Right renal pelvis (tissue), 4 donors: ENCODE measurements at regions not wholly inside any gene's neighbourhood (a gene's known extent, or its start where the extent isn't known, plus 50 kb on each side); places are given as distances from the start of the nearest gene placed in this dataset.

Source experiments
- DNase-seq, 4 donors: peaks; one replicate each; pipeline ENCODE4 v3.0.0-alpha.2; 2013; ENCODE audit warnings: low read depth in 4 of 4, low spot score in 3 of 4, missing footprints in 1 of 4

DNA sequence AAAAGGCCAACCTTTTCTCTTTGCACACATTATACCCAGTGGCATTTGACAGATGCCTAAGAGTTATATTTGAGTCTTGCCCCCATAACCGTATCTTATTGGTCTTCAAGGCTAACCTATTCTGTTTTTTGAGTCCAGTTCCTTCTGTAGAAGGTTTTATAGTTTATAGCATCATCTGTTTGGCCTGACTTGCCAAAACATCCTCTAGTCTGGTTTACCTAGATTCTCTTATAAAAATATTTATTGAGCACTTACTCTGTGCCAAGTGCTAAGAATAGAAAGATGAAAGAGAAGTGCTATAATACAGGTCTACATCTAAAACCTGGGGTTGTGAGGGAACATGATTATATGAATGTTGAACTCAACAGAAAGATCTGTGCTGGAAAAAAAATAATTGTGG is 55.9 kb upstream of the PIP4K2A start:
- no peak for DNase-seq

DNA sequence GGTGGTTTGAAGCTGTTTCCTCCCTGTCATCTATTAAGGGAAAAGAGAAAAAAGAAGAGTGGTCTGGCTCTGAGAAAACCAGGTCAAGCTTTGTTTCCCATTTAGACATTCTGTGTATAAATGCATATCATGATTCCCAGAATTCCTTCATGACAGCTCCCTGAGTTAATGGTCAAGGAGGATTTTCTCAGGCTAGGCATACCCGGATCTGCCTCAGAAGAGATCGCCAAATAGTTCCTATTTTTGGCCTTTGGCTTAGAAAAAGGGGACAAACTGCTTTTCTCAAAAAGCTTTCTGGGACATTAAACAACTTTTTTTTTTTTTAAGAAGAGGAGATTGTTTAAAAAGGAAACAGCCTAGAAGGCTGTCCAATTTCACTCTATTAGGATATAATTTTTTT is 53.5 kb upstream of the PIP4K2A start:
- no peak for DNase-seq

DNA sequence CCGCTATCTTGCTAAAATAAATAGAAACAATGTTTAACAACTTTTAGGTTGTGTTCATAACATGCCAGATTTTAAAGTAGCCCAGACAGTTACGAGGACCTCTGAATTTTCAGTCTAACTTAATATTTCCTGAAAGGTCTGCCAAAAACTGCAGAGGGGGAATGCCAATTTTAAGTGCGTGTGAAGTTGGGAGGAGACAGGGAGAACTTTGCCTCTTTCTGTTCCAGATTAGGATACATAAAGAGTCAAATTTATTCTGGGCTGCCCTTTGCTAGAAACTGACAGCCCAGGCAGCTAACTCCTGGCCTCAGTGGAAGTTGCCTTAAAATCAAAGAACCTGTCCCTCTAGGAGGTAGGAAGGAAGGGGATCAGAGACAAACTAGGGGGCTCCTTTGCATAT is 52.3 kb upstream of the PIP4K2A start:
- no peak for DNase-seq

DNA sequence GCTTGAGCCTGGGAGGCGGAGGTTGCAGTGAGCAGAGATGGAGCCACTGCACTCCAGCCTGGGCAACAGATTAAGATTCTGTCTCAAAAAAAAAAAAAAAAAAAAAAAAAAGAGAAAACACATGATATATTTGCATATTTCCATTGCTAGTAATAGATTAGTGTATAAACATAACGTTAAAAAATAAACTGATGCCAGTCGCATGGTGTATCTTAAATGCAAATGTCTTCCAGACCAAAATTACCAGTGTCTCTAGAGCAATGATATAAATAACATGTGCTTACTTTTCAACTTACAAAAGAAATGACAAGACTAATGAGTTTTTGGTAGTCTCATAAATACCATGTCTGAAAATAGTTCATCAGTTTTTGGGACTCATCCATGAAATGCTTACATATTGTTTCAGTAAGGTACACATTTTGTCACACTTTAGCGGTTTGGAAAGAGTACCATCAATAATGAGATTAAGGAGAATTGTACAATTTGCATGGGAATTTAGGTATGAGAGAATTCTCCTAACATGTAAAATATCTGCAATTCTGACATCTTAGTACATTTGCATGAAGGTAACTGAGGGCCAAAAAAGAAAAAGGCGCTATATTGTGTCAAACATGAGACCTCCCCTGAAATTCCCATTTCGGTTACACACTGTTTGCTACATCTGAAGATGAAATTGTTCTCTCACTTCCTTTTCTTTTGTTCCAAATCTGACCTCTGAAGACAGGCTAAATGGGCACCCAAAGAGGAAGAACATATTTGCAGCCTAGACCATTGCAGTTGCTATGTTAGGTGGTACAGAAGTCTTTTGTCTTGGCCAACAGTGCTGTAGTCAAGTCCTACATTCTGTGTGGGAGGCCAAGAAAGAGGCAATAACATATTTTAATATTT is 51.5 kb upstream of the PIP4K2A start:
- no peak for DNase-seq

DNA sequence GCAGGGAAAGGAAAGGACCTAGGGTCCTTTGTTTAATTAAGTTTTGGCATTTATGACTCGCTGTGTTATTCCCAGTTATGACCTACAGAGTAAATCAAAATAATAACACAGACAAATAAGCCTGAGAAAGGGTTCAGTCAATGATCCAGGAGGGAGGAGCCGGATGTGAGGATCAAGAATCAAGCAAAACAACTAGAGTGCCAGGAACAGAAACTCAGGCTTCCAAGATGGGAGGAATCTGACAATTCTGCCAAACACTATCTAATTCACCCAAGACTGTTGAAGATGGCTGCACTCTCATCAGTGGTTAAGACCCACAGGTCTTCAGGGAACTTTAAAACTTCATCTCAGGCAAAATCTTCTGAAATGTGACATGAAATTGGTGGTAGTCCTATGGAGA is 50.3 kb upstream of the PIP4K2A start:
- DNase-seq = no peak
